ENCODE measurements at regions not wholly inside any gene's neighbourhood (a gene's known extent, or its start where the extent isn't known, plus 50 kb on each side); places are given as distances from the start of the nearest gene placed in this dataset.

DNA sequence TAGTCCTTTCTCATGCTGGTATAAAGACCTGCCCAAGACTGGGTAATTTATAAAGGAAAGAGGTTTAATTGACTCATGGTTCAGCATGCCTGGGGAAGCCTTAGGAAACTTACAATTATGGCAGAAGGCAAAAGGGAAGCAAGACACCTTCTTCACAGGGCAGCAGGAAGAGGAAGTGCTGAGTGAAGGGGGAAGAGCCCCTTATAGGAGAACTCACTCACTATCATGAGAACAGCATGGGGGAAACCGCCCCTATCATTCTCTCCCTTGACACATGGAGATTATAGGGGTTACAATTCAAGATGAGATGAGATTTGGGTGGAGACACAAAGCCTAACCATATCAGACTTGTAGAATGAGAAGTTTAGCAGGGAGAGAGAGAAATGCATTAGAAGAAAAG, 373.3 kb upstream of the DIAPH2 start:
- WGBS, 2 donors (ENCODE audit: low coverage in 1 of 2): 45% methylated on average over 1 of the region's 1 CpG; no CpG with 5 or more reads in 1 of the 2 donors

DNA sequence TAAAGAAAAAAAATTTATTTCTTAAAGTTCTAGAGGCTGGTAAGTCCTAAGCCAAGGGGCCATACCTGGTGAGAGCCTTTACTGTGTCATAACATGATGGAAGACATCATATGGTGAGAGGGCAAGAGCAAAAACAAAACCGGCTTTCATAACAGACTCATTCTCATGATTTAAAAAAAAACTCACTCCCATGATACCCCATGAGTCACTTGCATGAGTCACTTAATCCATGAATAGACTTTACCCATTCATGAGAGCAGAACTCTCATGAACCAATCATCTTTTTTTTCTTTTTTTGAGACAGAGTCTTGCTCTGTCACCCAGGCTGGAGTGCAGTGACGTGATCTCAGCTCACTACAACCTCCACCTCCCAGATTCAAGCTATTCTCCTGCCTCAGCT, 369.7 kb upstream of the DIAPH2 start:
- H3K4me3 ChIP-seq: no peak overlapping the region
- H3K4me1 ChIP-seq: no peaks in the 10 kb centered on the region
- no peaks in the 10 kb centered on the region for H3K36me3 ChIP-seq
- H3K9me3 ChIP-seq: no peaks in the 10 kb centered on the region
- 58% methylated on average over 2 of the region's 2 CpGs; no CpG with 5 or more reads in 1 of the 2 donors for WGBS, 2 donors (ENCODE audit: low coverage in 1 of 2)
- intact Hi-C loops (cut with DNase I; ENCODE audit: low total_unique reads) (no loop called here), in situ Hi-C loops (cut with MboI; ENCODE audit: low pct_ligation_motif_present in 1 of 4, low pct_unique_long_range_greater_than_20kb in 1 of 4, low sequenced_read_pairs in 3 of 4) (no loop called here)
- no peak for DNase-seq
- TF ChIP-seq POLR2A (IDR thresholded peaks at IDR 0.05) (no peak), POLR2AphosphoS5 (IDR thresholded peaks at IDR 0.05) (no peak), EP300 (IDR thresholded peaks at IDR 0.05; ENCODE audit: low read depth) (no peak)
- TF ChIP-seq, protein P1, sequence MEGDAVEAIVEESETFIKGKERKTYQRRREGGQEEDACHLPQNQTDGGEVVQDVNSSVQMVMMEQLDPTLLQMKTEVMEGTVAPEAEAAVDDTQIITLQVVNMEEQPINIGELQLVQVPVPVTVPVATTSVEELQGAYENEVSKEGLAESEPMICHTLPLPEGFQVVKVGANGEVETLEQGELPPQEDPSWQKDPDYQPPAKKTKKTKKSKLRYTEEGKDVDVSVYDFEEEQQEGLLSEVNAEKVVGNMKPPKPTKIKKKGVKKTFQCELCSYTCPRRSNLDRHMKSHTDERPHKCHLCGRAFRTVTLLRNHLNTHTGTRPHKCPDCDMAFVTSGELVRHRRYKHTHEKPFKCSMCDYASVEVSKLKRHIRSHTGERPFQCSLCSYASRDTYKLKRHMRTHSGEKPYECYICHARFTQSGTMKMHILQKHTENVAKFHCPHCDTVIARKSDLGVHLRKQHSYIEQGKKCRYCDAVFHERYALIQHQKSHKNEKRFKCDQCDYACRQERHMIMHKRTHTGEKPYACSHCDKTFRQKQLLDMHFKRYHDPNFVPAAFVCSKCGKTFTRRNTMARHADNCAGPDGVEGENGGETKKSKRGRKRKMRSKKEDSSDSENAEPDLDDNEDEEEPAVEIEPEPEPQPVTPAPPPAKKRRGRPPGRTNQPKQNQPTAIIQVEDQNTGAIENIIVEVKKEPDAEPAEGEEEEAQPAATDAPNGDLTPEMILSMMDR (IDR thresholded peaks at IDR 0.05): no peak
- H3K27ac ChIP-seq: no peak overlapping the region
- no peaks in the 10 kb centered on the region for H3K27me3 ChIP-seq

More for the DNA sequence above, 373.3 kb upstream of the DIAPH2 start:
- Histone ChIP-seq H3K27ac (no peak overlapping the region), H3K4me1 (no peaks in the 10 kb centered on the region), H3K9me3 (no peaks in the 10 kb centered on the region), H3K36me3 (no peaks in the 10 kb centered on the region), H3K4me3 (no peak overlapping the region), H3K27me3 (no peaks in the 10 kb centered on the region)
- in situ Hi-C loops (cut with MboI; ENCODE audit: low pct_ligation_motif_present in 1 of 4, low pct_unique_long_range_greater_than_20kb in 1 of 4, low sequenced_read_pairs in 3 of 4): no loop called here
- DNase-seq: no peak
- intact Hi-C loops (cut with DNase I; ENCODE audit: low total_unique reads): no loop called here
- TF ChIP-seq EP300 (IDR thresholded peaks at IDR 0.05; ENCODE audit: low read depth) (no peak), POLR2A (IDR thresholded peaks at IDR 0.05) (no peak), POLR2AphosphoS5 (IDR thresholded peaks at IDR 0.05) (no peak)
- TF ChIP-seq, protein P1 (IDR thresholded peaks at IDR 0.05): no peak

DNA sequence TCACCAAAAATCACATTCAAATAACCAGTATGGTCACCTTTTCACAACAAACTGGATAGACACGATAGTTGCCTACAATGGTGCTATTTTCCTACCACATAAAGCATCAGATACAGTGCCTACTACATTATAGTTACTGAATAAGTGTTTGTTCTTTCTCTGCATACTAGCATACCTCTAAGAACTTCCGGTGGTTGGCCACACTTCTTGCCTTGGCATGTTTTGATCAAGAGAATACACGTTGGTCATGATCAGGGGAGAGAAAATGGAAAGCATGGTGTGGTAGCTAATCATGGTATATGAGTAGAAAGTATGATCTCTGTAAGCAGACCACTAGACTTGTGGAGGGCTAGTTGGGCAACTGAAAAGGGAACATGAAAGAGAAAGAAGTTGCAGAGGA, 322.8 kb upstream of the DIAPH2 start:
- Histone ChIP-seq H3K27ac (no peak overlapping the region), H3K36me3 (no peaks in the 10 kb centered on the region), H3K9me3 (no peaks in the 10 kb centered on the region), H3K27me3 (no peaks in the 10 kb centered on the region), H3K4me3 (no peak overlapping the region), H3K4me1 (no peaks in the 10 kb centered on the region)
- WGBS, 2 donors (ENCODE audit: low coverage in 1 of 2): 81% methylated on average over 3 of the region's 3 CpGs; no CpG with 5 or more reads in 1 of the 2 donors
- no peak for TF ChIP-seq EP300 (IDR thresholded peaks at IDR 0.05; ENCODE audit: low read depth)
- no peak for TF ChIP-seq POLR2A (IDR thresholded peaks at IDR 0.05)
- TF ChIP-seq POLR2AphosphoS5 (IDR thresholded peaks at IDR 0.05): no peak
- TF ChIP-seq, protein P1 (IDR thresholded peaks at IDR 0.05): no peak
- no peak for DNase-seq
- intact Hi-C loops (cut with DNase I; ENCODE audit: low total_unique reads): no loop called here
- in situ Hi-C loops (cut with MboI; ENCODE audit: low pct_ligation_motif_present in 1 of 4, low pct_unique_long_range_greater_than_20kb in 1 of 4, low sequenced_read_pairs in 3 of 4): no loop called here

DNA sequence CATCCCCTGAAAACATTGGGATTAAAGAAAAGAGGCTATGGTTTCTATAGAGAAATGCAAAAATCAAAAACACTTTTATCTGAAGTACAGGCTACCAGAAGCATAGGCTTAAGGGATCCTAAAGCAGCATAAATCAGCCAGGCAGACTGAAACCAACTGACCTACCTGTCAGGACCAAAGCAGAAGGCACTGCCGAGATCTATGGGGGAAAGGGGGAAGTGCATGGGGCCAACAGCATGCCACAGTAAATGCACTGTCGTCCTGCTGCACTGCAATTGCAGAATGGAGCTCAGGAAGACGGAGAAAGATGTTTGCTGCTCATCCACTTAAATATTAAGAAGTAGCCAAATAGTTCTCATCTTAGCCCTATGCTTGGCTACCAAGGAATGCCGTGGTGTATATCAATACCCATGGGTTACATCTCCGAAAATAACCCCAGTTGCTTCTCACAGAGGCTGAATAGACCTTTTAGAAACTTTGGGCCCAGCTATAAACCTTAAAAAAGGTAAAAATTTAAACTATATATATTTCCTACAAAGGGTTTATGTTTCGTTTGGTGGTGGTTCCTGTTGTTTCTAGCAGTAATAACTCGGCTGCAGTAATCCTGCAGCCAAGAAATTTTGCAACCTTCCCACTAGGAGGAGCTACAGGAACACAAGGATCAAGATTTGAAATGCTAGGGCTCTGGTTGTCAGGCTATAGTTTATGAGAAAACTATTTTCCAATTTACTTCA, 312.2 kb upstream of the DIAPH2 start:
- Histone ChIP-seq H3K4me1 (peaks cover 0 to 2% (median 0%) of the 10 kb centered on the region in 4 donors), H3K27me3 (no peaks in the 10 kb centered on the region), H3K4me3 (peak overlapping the region in 1 of 4 donors; percentile 25), H3K36me3 (no peaks in the 10 kb centered on the region), H3K9me3 (no peaks in the 10 kb centered on the region), H3K27ac (no peak overlapping the region)
- in situ Hi-C loops (cut with MboI; ENCODE audit: low pct_ligation_motif_present in 1 of 4, low pct_unique_long_range_greater_than_20kb in 1 of 4, low sequenced_read_pairs in 3 of 4): no loop called here
- no peak for DNase-seq
- intact Hi-C loops (cut with DNase I; ENCODE audit: low total_unique reads): no loop called here
- no peak for TF ChIP-seq POLR2A (IDR thresholded peaks at IDR 0.05)
- TF ChIP-seq, protein P1 (IDR thresholded peaks at IDR 0.05): peak; percentile 45 to 60 (median 53)
- WGBS, 2 donors (ENCODE audit: low coverage in 1 of 2): 17 to 18% methylated on average over 3 to 7 of the region's 7 CpGs

Data from transverse colon (tissue), 4 donors.